Sigmoid colon (tissue), 6 donors: ENCODE measurements at regions not wholly inside any gene's neighbourhood (a gene's known extent, or its start where the extent isn't known, plus 50 kb on each side); places are given as distances from the start of the nearest gene placed in this dataset.
A peak's percentile ranks its signal among the peaks of the same experiment; 100 is the strongest.

ENCODE experiments used
- DNase-seq: peaks from one replicate; pipeline ENCODE4 v3.0.0-alpha.2; 2019
- H3K27ac ChIP-seq, 4 donors: fragments of 200-600 bp; sonication (generic); one replicate each; pipeline ENCODE4 v1.5.1; 2016 to 2019; ENCODE audit warnings: mild to moderate bottlenecking in 1 of 4
- H3K27me3 ChIP-seq, 3 donors: fragments of 200-600 bp; sonication (generic); one replicate each; pipeline ENCODE4 v1.5.1; 2019; ENCODE audit warnings: mild to moderate bottlenecking in 1 of 3
- H3K36me3 ChIP-seq, 4 donors: fragments of 200-600 bp; sonication (generic); one replicate each; pipeline ENCODE4 v1.5.1; 2016 to 2019
- H3K4me1 ChIP-seq, 4 donors: fragments of 200-600 bp; sonication (generic); one replicate each; pipeline ENCODE4 v1.5.1; 2017 to 2019
- H3K4me3 ChIP-seq, 4 donors: fragments of 200-600 bp; sonication (generic); one replicate each; pipeline ENCODE4 v1.5.1; 2017 to 2019; ENCODE audit warnings: mild to moderate bottlenecking in 2 of 4, moderate library complexity in 1 of 4
- H3K9me3 ChIP-seq, 4 donors: fragments of 200-600 bp in 3 of 4; sonication (generic) in 3 of 4; one replicate each; pipeline versions ENCODE4 v1.5.1 to v1.6.1; 2013 to 2019
- EP300 ChIP-seq, 4 donors: sonication (generic); formaldehyde crosslinking; IDR thresholded peaks; one replicate each; pipeline ENCODE4 v1.6.1; 2017; ENCODE audit warnings: antibody characterized with exemption in 4 of 4
- POLR2A ChIP-seq, 2 donors: fragments of 450-650 bp; IDR thresholded peaks; one replicate each; pipeline ENCODE4 v1.6.1; 2016; ENCODE audit warnings: antibody characterized with exemption in 2 of 2, mild to moderate bottlenecking in 2 of 2, moderate library complexity in 2 of 2
- POLR2AphosphoS5 ChIP-seq, 4 donors: sonication (generic); formaldehyde crosslinking; IDR thresholded peaks; one replicate each; pipeline ENCODE4 v1.6.1; 2017; ENCODE audit warnings: antibody characterized with exemption in 4 of 4
- whole genome bisulfite sequencing, 2 donors: extraction: QIAGEN DNeasy Blood & Tissue Kit; methylation state at CpG; one replicate each; pipeline ENCODE4 v1.1.7; 2013; 5-methylcytosine and 5-hydroxymethylcytosine counted together
- intact Hi-C: fragments of 100-400 bp; cut with DNase I; formaldehyde crosslinking; loops from one replicate; pipeline ENCODE4 v1.15.1; 2023
- TF ChIP-seq, protein P1 (sequence below), 4 experiments: fragments of 450-650 bp in 3 of 4; fragments of 200-600 bp in 1 of 4; IDR thresholded peaks; one replicate each; pipeline ENCODE4 v1.5.1; 2016 to 2019; ENCODE audit warnings: antibody characterized with exemption in 4 of 4, mild to moderate bottlenecking in 3 of 4, moderate library complexity in 2 of 4
- donor health status: healthy with polysubstance abuse.
- donor health status: healthy.

DNA sequence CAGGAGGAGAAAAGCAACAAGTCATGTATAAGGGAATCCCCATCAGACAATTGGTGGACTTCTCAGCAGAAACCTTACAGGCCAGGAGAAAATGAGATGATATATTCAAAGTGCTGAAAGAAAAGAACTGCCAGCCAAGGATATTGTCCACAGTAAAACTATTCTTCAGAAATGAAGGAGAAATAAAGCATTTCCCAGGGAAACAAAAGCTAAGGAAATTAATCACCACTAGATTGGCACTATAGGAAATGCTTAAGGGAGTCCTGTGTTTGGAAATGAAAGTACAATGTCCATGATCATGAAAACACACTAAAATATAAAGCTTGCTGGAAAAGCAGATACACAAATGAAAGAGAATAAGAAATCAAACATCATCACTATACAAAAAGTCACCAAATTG is 282.0 kb downstream of the BLID start:
- Histone ChIP-seq H3K9me3 (peaks cover 0 to 6% (median 3%) of the 10 kb centered on the region in 4 donors), H3K27ac (no peak overlapping the region), H3K4me1 (no peaks in the 10 kb centered on the region), H3K36me3 (no peaks in the 10 kb centered on the region), H3K27me3 (no peaks in the 10 kb centered on the region), H3K4me3 (no peak overlapping the region)
- no peak for TF ChIP-seq POLR2A (IDR thresholded peaks at IDR 0.05)
- no peak for TF ChIP-seq EP300 (IDR thresholded peaks at IDR 0.05)
- TF ChIP-seq, protein P1, sequence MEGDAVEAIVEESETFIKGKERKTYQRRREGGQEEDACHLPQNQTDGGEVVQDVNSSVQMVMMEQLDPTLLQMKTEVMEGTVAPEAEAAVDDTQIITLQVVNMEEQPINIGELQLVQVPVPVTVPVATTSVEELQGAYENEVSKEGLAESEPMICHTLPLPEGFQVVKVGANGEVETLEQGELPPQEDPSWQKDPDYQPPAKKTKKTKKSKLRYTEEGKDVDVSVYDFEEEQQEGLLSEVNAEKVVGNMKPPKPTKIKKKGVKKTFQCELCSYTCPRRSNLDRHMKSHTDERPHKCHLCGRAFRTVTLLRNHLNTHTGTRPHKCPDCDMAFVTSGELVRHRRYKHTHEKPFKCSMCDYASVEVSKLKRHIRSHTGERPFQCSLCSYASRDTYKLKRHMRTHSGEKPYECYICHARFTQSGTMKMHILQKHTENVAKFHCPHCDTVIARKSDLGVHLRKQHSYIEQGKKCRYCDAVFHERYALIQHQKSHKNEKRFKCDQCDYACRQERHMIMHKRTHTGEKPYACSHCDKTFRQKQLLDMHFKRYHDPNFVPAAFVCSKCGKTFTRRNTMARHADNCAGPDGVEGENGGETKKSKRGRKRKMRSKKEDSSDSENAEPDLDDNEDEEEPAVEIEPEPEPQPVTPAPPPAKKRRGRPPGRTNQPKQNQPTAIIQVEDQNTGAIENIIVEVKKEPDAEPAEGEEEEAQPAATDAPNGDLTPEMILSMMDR (IDR thresholded peaks at IDR 0.05), result no peak
- no peak for TF ChIP-seq POLR2AphosphoS5 (IDR thresholded peaks at IDR 0.05)
- intact Hi-C loops, result no loop called here
- DNase-seq, result no peak

DNA sequence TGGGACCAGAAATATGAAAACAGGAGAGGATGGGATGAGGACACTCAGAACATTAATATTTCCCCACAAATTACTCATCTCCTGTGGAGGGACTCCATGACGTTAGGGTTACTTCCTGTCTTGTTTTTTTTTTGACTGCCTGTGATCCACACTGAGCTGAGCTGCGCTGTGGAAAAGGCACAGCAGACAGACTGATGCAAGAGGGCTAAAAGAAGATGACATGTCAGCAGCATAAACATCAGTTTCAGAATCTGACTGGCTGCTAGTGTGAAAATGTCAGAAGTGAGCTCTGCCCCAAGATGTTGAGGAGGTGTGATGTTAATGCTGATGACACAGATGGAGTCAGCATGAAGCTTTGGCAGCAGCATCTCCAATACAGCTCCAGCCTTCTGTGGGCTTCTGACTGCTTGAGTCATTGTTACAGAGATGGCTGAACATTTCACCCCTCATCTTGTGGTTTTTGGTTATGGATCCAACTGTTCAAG is 286.8 kb downstream of the BLID start:
- Histone ChIP-seq H3K36me3 (no peaks in the 10 kb centered on the region), H3K4me3 (no peak overlapping the region), H3K9me3 (peaks cover 0 to 6% (median 3%) of the 10 kb centered on the region in 4 donors), H3K27ac (peak overlapping the region in 1 of 4 donors; percentile 69), H3K4me1 (no peaks in the 10 kb centered on the region), H3K27me3 (no peaks in the 10 kb centered on the region)
- TF ChIP-seq POLR2A (IDR thresholded peaks at IDR 0.05) (no peak), POLR2AphosphoS5 (IDR thresholded peaks at IDR 0.05) (no peak), EP300 (IDR thresholded peaks at IDR 0.05) (no peak)
- TF ChIP-seq, protein P1 (IDR thresholded peaks at IDR 0.05), result no peak
- DNase-seq, result no peak
- intact Hi-C loops, result no loop called here
- WGBS, 2 donors, result 40 to 54% methylated on average over 2 of the region's 2 CpGs

DNA sequence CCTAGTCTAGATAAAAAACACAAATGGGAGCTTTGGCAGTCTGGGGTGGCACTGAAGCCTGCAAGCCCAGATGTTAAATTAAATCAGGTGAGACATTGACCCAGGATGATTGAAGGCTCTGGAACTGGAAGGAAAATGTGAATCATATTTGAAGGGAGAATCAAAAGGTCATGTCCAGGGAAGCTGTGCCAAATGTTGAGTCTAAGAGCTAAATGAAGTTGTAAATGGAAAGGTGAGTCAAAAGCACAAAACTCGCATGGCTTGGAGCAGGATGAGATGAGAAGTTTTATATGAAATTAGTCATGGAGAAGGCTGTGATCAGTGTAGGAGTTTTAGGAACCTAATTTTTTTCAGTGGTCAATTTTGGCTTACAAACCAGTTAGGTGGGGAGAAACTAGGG is 301.1 kb downstream of the BLID start:
- DNase-seq, result no peak
- no peak for TF ChIP-seq POLR2AphosphoS5 (IDR thresholded peaks at IDR 0.05)
- no peak for TF ChIP-seq EP300 (IDR thresholded peaks at IDR 0.05)
- TF ChIP-seq, protein P1 (IDR thresholded peaks at IDR 0.05), result no peak
- no peak for TF ChIP-seq POLR2A (IDR thresholded peaks at IDR 0.05)
- Histone ChIP-seq H3K4me3 (no peak overlapping the region), H3K36me3 (no peaks in the 10 kb centered on the region), H3K4me1 (peaks cover 0 to 19% (median 15%) of the 10 kb centered on the region in 4 donors), H3K27me3 (no peaks in the 10 kb centered on the region), H3K27ac (peak overlapping the region in 1 of 4 donors; percentile 9), H3K9me3 (peaks cover 0 to 10% (median 0%) of the 10 kb centered on the region in 4 donors)
- WGBS, 2 donors, result 81 to 85% methylated on average over 1 of the region's 1 CpG
- intact Hi-C loops, result loop anchor here (5.0 kb wide), 1 partner anchor 158 kb away; no protein-coding TSS in a partner anchor

DNA sequence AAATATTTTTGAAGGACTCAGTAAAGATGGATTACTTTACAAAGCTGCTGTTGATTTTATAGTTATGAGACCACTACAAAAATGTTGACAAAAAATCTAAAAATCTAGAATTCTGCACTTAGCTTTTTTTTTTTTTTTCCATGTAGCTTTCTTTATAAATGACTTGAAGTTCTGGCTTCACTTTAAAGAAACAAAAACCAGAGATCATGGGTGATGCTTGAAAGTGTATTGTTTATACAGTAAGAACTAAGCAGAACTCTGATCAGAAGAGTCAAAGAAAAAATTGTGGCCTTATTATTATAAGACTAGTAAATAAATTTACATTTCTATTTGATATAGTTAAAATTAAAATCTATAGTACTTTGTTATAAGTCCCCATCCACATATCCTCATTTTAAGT is 301.7 kb downstream of the BLID start:
- intact Hi-C loops, result loop anchor here (5.0 kb wide), 1 partner anchor 157 kb away; no protein-coding TSS in a partner anchor
- Histone ChIP-seq H3K4me1 (peaks cover 0 to 25% (median 21%) of the 10 kb centered on the region in 4 donors), H3K27me3 (no peaks in the 10 kb centered on the region), H3K9me3 (peaks cover 0 to 10% (median 0%) of the 10 kb centered on the region in 4 donors), H3K36me3 (no peaks in the 10 kb centered on the region), H3K4me3 (no peak overlapping the region), H3K27ac (peak overlapping the region in 1 of 4 donors; percentile 9)
- no peak for DNase-seq
- TF ChIP-seq EP300 (IDR thresholded peaks at IDR 0.05) (no peak), POLR2A (IDR thresholded peaks at IDR 0.05) (no peak), POLR2AphosphoS5 (IDR thresholded peaks at IDR 0.05) (no peak)
- TF ChIP-seq, protein P1 (IDR thresholded peaks at IDR 0.05), result no peak

DNA sequence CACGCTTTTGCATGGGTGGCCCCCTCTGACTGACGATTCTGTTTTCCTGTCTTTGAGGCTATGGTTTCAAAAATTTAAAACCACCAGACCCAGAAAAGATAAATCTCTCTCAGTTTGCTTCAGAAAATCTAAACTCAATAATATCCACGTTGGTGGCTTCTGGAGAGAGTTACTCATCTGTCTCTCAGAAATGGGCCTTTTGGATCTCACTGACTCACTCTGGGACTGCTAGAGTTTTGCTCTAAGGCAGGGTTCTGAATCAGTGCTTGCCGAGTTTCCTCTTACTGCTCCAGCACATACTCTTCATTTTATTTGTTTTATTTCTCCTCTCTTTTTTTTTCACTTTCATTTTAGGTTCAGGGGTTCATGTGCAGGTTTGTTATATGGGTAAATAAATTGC is 305.7 kb downstream of the BLID start:
- no peak for DNase-seq
- 51 to 57% methylated on average over 4 of the region's 4 CpGs for WGBS, 2 donors

More for the DNA sequence above, 305.7 kb downstream of the BLID start:
- H3K36me3 ChIP-seq, result no peaks in the 10 kb centered on the region
- H3K27me3 ChIP-seq, result no peaks in the 10 kb centered on the region
- peaks cover 0 to 30% (median 24%) of the 10 kb centered on the region in 4 donors for H3K4me1 ChIP-seq
- H3K9me3 ChIP-seq, result peaks cover 0 to 10% (median 0%) of the 10 kb centered on the region in 4 donors
- no peak overlapping the region for H3K4me3 ChIP-seq
- TF ChIP-seq POLR2AphosphoS5 (IDR thresholded peaks at IDR 0.05), result no peak
- TF ChIP-seq, protein P1 (IDR thresholded peaks at IDR 0.05), result no peak
- intact Hi-C loops, result loop anchor here (5.0 kb wide), 1 partner anchor 153 kb away; no protein-coding TSS in a partner anchor
- H3K27ac ChIP-seq, result peak overlapping the region; percentile 64 to 72 (median 68)
